AG08395 (cell line): ENCODE measurements at regions not wholly inside any gene's neighbourhood (a gene's known extent, or its start where the extent isn't known, plus 50 kb on each side); places are given as distances from the start of the nearest gene placed in this dataset.
A peak's percentile ranks its signal among the peaks of the same experiment; 100 is the strongest.
"Not testable (repeated sequence)": the region's sequence is repeated elsewhere in the genome, so short reads cannot be mapped to it uniquely, and the experiment has no call there.

Source experiments
- DNase-seq: peaks from one replicate; pipeline ENCODE4 v3.0.0; 2012; ENCODE audit warnings: mixed read lengths, low spot score

DNA sequence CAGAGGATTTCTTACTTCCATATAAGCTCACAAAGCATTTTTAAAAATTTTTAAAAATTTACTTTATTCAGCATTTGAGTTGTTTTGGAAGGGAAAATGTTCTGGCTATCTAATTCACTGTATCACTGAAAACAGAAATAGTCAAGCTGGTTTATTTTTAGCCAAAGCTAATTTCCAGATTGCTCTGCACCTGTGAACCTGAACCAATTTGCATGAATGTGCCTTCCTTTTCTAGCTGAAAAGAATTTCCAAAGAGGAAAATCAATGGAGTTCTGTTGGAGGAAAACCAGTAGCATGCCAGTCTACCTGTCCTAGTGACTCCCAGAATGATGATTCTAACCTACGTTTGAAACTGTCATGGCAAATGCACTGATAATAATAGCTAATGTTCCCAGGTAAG lies 134.2 kb upstream of the LIPC start:
- no peak for DNase-seq

DNA sequence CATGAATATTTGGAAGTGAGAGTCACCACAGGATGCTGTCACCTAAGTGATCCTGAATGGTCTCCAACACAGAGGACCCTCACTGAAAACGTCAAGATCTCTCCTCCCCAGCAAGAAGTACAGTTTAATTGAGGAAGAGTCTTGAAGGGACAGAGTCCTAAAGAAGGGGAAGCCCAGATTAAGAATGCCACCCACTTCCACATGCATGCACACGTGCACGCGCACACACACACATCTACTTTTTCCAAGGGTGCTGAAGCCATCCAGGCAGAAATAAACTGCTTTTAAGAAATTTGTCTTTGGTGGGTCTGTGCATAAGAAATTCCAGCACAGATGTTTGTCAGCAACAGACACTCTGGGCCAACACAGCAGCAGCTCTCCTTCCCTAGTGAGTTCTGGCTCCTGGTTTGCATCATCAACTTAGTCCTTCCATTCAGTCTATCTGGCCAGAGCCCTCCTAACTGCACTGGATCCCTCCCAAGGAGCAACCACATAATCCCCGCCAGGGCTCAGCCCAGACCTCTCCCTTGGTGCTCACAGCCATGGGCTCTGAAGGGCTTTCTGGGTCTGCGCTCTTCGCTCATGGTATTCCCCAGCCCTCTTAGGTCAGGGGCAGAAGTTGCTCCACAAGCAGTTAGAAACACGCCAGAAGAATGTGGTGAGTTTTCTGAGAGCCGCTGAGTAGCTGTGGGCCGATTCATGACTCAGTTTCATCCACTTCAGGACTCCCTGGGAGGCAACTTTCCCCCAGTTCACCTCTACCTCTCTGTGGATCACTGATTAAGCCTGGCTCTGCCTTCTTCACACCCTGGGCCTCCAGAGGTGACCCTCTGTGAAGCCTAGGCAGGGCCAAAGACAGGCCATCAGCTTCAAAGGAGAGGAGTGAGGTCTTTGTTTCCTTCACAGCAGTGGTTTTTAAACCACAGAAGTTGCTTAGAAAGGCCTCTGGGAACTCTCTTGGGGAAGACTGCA lies 132.6 kb upstream of the LIPC start:
- DNase-seq, result peak; percentile 55

DNA sequence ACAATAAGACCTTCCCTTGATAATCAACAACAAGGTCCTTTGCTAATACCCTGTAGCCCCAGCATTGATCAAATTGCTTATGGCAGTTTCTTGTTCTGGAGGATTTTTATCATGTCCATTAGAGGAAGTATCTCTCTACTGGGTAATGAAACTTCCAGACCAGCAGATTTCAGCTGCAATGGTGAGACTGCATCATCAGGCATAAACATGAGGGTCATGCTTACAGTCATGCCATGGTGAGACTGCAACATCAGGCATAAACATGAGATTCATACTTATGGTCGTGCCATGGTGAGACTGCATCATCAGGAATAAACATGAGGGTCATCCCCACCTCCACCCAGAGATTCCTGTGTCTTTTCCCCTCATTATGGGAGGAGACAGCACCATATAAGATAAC lies 129.0 kb upstream of the LIPC start:
- DNase-seq, result no peak

DNA sequence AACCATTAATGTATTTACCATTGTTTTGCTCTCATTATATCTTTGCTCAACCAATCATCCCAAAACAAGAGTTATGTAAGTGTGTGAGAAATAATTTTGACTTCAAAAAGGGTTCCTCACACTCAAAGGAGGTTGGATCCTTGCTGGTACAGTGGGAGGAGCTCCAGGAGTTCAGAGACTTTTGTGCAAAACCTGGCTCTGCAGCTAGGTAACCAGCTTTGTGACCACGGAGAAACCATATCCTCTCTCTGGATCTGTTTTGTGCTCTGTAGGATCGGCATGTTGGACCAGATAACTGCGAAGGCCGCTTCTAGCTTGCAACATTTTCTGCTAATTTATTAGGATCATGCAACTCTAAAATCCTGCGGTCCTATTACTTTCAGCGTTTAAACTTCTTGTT lies 128.6 kb upstream of the LIPC start:
- DNase-seq, result no peak

DNA sequence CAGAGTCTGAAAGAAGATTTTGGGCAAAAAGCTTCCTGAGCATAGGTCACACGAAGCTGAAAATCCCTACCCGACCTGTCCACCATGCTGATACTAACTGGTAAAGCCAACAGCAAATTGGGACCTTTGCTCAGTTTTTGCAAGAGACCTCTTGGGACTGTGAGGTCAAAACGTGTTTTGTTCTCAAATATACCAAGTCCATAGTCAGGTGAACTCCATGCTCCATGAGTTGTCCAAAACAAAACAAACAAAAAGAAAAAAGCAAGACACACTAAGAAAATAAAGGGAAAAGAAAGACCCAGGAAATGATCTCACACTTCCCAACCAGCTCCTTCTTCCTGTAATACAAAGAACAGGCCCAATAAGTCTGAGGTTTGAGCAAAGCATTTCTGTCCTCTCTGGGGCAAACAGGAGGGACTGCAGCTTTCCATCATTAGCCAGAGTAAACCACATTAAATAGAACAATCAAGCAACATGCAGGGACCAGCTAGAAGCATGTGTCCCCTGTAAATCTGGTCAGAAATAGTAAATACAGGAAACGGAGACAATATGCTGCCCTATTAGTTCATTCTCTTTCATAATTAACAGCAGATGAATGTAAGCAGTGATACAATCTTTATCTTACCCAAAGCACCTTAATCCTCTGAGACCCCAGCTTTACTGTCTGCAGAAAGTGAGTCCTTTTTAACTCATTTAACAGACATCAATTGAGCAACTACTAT lies 125.0 kb upstream of the LIPC start:
- peak; percentile 27 for DNase-seq

DNA sequence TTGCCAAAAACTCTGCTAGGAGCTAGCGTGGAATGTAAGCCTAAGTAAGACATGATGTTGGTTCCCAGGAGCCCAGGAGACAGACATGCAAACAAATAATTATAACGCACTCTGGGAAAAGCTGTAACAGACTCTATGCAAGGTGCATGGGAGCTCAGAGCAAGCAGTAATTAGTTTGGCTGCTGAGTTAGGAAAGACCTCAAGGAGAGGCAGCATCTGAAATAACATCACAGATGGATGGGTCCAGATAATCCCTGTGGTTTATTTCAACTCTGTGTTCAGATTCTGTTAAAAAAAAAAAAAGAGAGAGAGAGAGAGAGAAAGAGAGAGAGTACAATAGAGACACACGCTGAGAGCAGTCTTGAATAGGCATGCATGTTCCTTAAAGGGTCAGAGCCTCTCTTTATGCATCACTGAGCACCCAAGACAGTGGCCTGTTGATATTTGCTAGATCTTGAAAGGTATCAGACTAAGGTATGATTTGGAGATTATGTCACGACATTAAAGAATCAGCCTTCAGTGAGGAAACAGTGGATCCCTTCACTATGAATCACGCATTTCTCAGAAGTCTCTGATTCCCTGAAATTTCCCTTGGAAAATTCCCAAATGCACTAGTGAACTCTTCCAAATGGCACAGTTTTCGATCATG lies 124.4 kb upstream of the LIPC start:
- peak; percentile 58 for DNase-seq

DNA sequence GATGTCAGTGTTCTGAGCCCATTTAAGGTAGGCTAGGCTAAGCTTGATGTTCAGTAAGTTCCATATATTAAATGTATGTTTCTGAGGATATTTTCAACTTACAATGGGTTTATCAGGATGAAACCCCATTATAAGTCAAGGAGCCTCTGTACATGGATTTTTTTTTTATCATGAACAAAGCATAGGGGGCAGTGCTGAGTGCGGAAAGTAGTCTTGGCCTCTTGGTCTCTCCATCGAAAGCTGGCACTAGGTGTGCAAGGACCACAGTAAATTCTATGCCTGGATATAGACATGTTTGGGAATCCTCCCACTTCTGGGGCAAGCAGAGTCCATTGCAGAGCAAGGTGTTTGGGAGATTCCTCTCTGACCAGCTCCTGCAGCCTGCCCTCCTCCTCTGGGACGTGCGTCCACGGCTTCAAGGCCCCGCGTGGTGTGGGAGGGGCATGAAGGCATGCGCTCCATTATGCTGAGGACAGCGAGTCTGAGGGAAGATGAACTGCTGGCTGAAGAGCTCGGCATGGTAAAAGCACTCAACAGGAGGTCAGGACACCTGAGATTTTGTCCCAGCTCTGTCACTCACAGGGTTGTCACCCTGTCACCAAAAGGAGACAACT lies 122.9 kb upstream of the LIPC start:
- no peak for DNase-seq

DNA sequence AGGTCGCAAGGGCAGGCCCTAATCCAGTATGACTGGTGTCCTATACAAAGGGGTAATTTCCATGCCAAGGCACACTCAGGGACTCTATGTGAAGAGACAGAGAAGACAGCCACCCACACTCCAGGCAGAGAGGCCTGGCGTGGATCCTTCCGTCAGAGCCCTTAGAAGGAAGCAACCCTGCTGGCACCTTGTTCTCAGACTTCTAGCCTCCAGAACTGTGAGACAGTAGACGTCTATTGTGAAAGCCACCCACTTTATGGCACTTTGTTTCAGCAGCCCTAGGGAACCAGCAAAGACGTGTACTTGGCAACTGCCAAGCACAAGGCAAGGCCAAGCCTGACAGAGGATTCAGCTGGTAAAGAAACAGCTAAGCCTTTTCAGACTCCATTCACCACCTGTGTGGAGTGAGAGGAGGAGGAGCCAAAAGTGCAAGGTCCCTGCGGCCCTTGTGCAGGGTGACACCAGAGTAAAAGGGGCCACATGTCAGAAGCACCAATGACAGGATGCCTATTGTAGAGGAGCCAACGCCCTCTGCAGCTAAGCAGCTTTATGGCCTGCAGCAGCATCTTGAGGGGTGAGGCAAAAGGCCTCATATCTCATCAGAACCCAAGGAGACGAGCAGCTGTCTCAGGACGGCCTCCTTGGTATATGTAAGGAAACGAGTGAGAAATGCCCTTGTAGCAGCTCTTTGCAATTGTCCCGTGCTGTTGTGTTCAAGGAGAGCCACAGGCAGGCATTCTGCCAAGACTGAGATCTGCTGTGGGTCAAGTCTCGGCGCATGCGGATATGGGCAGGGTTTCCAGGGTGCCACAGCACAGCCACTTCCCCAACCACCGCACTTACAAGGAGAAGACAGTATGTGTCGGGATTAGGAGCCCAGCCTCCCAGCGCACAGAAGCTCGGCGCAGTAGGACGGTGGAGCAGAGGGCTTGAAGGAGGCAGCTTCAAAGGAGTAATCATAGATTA lies 121.5 kb upstream of the LIPC start:
- DNase-seq, result no peak

DNA sequence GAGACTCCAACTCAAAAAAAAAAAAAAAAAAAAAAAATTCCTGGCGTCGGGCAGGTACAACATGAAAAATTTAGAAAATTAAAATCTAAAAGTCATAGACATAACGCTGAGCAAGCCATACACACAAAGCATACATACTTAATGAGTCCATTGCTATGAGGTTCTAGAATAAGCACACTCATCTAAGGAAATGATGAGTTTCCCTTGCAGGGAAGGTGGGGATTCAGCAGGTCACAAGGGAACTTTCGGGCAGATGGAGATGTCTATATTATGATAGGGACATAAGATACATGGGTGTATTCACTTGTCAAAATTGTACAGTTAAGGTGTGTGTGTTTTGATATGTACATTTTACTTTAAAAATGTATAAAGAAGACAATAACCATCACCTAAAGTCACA lies 120.2 kb upstream of the LIPC start:
- DNase-seq, result no peak

DNA sequence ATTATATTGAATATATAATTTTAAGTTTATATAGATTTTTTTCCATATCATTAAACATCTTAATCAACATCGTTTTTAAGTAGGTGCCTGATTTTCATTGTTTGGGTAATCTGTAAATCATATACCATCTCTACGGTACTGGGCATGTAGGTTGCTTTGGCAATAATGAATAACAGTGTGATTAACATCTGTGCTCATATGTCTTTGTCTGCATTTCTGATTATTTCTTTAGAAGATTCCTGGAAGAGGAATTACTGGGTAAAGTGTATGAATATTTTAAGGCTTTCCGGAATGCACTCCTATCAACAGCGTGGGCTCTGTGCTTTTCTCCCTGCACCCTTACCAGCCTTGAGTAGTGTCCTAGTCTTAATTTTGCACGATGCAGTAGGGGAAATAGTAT lies 119.8 kb upstream of the LIPC start:
- DNase-seq, result no peak

DNA sequence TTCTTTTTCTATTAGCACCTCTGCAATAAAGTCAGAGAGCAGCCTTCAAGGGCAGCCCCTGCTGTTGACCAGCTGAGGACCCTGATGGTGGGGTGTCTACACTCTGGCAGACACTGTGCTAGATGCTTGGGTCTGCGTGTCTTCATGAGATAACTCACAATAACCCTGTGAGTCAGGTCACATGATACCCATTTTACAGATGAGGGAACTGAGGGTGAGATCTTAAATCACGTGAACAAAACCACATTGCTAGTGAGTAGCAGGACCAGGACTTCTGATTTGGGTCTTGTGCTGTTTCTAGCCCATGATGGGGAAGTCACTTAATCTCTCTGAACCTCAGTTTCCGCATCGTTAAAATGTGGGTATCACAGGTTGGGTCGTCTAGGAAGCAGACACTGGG lies 118.5 kb upstream of the LIPC start:
- DNase-seq, result no peak

DNA sequence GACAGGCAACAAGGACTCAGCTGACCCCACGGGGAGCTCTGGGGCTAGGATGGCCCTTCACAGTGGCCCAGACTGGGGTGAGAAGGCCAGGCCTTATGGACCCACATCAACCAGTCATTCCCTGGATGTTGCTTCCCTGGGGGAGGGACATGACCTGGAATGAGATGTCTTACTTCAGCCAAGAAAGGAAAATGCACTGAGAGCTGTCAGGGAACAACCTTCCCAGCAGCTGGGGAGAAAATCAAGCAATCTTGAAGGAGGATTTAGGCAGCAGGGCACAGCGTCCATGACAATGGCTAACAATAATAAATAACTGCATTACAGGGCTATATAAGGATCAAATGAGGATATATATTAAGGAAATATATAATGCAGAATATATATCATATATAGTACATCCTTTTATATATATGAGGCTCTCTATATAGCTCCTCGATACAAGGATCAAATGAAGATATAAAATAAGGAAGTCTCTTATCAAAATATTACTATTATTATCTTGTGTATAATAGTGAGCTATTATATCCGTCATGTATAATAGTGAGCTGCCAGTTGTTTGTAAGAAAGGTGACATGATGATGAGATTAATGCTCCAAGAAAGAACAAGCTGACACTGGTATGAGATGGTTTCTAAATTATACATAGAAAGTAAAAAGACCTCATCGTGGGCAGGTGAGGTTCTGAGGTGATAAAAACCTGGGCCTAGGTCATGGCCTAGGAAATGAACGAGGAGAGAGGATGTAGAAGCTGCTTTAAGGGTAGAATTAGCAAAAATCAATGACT lies 117.8 kb upstream of the LIPC start:
- DNase-seq, result no peak

DNA sequence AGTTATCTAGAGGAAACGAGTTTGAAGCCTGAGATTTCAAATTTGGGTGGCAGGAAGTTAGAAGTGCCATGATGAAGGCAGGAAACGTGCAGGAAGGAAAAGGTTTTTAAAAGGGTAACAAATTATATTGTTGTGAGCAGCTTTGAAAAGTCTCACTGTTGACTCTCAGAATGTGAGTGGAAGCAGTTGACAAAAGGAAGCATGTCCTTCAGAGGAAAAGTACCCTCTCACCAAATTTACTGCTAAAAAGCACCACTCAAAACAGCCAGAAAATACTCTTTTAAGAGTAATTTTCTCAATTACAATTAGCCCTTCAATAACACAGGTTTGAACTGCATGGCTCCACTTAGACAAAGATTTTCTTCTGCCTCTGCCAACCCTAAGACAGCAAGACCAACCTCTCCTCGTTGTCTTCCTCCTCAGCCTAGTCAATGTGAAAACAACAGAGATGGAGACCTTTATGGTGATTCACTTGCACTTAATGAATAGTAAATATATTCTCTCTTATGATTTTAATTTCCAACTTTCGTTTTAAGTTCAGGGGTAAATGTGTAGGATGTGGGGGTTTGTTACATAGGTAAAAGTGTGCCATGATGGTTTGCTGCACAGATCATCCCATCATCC lies 117.1 kb upstream of the LIPC start:
- DNase-seq, result no peak

DNA sequence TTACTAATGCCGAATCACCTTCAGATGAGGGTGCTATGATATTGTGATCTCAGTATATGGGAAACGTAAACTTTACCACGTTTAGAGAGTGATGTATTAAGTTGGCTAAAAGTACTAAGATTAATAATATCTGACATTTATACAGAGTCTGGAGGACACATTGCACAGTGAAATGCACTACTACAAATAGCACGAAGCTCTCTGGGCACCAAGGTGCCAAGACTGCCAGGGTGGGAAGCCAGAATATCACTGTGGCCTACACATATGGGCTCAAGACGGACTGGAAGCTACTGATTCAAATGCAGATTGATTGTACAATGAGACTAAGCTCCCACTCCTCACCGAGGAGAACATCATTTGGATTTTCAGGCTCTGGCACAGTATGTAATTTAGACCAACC lies 113.3 kb upstream of the LIPC start:
- no peak for DNase-seq

DNA sequence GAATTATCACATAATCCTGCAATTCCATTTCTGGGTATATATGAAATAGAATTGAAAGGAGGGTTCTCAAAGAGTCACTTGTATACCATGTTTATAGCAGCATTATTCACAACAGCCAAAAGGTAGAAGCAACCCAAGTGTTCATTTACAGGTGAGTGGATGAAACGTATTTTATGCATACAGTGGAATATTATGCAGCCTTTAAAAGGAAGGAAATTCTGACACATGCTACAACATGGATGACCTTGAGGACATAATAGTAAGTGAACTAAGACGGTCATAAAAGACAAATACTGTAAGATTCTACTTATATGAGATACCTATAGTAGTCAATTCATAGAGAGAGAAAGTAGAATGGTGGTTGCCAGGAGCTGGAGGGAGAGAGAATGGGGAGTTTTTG lies 110.8 kb upstream of the LIPC start:
- DNase-seq, result no peak

DNA sequence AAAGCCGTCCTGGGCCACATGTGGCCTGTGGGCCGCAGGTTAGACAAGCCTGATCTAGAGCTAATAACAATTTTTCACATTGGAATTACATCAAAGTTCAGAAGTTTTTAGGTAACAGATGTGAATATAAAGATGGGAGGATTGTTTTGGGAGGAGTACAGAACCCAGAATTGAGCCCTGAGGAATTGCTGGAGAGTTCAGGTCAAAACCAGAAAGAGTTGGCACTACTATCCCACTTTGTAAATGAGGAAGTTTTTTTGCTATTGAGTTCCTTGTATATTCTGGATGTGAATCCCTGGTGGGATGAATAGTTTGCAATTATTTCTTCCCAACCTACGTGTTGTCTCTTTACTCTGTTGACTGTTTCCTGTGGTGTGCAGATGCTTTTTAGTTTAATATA lies 109.5 kb upstream of the LIPC start:
- no peak for DNase-seq

DNA sequence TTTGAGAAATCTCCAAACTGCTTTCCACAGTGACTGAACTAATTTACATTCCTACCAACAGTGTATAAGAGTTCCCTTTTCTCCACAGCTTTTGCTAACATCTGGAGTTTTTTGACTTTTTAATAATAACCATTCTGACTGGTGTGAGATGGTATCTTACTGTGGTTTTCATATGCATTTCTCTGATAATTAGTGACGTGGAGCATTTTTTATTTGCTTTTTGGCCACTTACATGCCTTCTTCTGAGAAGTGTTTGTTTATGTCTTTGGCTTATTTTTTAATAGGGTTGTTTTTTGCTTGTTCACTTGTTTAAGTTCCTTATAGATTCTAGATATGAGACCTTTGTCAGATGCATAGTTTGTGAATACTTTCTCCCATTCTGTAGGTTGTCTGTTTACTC lies 108.5 kb upstream of the LIPC start:
- not testable (repeated sequence) for DNase-seq

DNA sequence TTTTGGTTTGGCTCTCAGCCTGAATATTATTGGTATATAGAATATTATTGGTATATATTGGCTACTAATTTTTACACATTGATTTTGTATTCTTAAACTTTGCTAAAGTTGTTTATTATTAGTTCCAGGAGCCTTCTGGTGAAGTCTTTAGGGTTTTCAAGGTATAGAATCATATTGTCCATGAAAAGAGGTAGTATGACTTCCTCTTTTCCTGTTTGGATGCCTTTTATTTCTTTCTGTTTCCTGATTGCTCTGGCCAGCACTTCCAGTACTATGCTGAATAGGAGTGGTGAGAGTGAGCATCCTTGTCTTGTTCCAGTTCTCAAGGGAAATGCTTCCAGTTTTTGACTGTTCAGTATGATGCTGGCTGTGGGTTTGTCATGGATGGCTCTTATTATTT lies 107.3 kb upstream of the LIPC start:
- no peak for DNase-seq

DNA sequence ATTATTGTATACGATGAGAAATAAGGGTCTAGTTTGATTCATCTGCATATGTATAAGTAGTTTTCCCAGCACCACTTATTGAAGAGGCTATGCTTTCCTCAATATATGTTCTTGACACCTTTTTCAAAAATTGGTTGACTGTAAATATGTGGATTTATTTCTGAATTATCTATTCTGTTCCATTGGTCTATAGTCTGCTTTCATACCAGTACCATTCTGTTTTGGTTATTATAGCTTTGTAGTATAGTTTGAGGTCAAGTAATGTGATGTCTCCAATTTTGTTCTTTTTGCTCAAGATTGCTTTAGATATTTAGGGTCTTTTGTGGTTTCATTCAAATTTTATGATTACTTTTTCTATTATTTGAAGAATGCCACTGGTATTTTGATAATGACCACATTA lies 103.8 kb upstream of the LIPC start:
- DNase-seq, result no peak

DNA sequence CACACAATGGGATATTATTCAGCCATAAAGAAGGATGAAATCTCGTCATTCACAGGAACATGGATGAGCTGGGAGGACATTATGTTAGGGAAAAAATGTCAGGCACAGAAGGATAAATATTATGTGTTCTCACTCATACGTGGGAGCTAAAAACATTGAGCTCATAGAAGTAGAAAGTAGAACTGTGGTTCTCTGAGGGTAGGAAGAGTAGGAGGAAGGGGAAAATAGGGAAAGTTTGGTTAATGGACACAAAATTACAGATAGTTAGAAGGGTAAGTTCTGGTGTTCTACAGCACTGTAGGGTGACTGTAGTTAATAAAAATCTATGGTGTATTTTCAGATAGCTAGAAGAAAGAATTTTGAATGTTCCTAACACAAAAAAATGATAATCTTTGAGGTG lies 102.6 kb upstream of the LIPC start:
- no peak for DNase-seq
